Lower lobe of right lung (tissue), 2 donors: ENCODE measurements at regions not wholly inside any gene's neighbourhood (a gene's known extent, or its start where the extent isn't known, plus 50 kb on each side); places are given as distances from the start of the nearest gene placed in this dataset.

Source experiments
- ATAC-seq, 2 donors: fragments of 200-7000 bp; cut with Tn5 transposase; one replicate each; pipeline ENCODE4 v1.9.1; 2020 to 2022; ENCODE audit warnings: mild to moderate bottlenecking in 2 of 2, moderate library complexity in 2 of 2
- DNase-seq: peaks from one replicate; pipeline ENCODE4 v3.0.0-alpha.2; 2020
- H3K27ac ChIP-seq: fragments of 200-600 bp; one replicate; pipeline ENCODE4 v1.8.0; 2022
- H3K27me3 ChIP-seq: fragments of 200-600 bp; one replicate; pipeline ENCODE4 v1.8.0; 2022; ENCODE audit warnings: low read depth
- H3K36me3 ChIP-seq: fragments of 200-600 bp; one replicate; pipeline ENCODE4 v1.8.0; 2022; ENCODE audit warnings: mild to moderate bottlenecking
- H3K4me1 ChIP-seq: fragments of 200-600 bp; one replicate; pipeline ENCODE4 v1.8.0; 2022
- H3K4me3 ChIP-seq: fragments of 200-600 bp; one replicate; pipeline ENCODE4 v1.8.0; 2022; ENCODE audit warnings: mild to moderate bottlenecking
- H3K9me3 ChIP-seq: fragments of 200-600 bp; one replicate; pipeline ENCODE4 v1.8.0; 2022
- CTCF ChIP-seq: fragments of 200-600 bp; IDR thresholded peaks from one replicate; pipeline ENCODE4 v1.8.0; 2022; ENCODE audit warnings: antibody characterized with exemption, mild to moderate bottlenecking
- intact Hi-C: fragments of 100-400 bp; cut with DNase I; formaldehyde crosslinking; loops from one replicate; pipeline ENCODE4 v1.11.0; 2022
- donor health status: DM: no; HTN: yes; CAD: no; lungs with severe emphysema.

GRCh38 chr2:122758967-122759366, 1003.5 kb downstream of the TSN start:
- no peaks in the 10 kb centered on the region for H3K36me3 ChIP-seq
- H3K27me3 ChIP-seq = no peaks in the 10 kb centered on the region
- ATAC-seq (no peak), DNase-seq (no peak)
- no peaks in the 10 kb centered on the region for H3K4me1 ChIP-seq
- TF ChIP-seq CTCF = no peak
- no peaks in the 10 kb centered on the region for H3K9me3 ChIP-seq
- intact Hi-C loops = no loop called here
- no peak overlapping the region for H3K27ac ChIP-seq
- no peak overlapping the region for H3K4me3 ChIP-seq

GRCh38 chr2:122764014-122764413, 1008.6 kb downstream of the TSN start:
- no peak for DNase-seq
- no peak for TF ChIP-seq CTCF
- Histone ChIP-seq H3K4me1 (no peaks in the 10 kb centered on the region), H3K27me3 (no peaks in the 10 kb centered on the region), H3K27ac (no peak overlapping the region), H3K36me3 (no peaks in the 10 kb centered on the region), H3K4me3 (no peak overlapping the region), H3K9me3 (peaks cover 11% of the 10 kb centered on the region)
- intact Hi-C loops = no loop called here
- ATAC-seq = no peak

- no peak for ATAC-seq
- intact Hi-C loops = no loop called here
- Histone ChIP-seq H3K27ac (no peak overlapping the region), H3K4me1 (no peaks in the 10 kb centered on the region), H3K4me3 (no peak overlapping the region), H3K27me3 (no peaks in the 10 kb centered on the region), H3K9me3 (no peaks in the 10 kb centered on the region), H3K36me3 (no peaks in the 10 kb centered on the region)
- TF ChIP-seq CTCF = no peak
- no peak for DNase-seq
These were observed 1024.8 kb downstream of the TSN start for GRCh38 chr2:122780251-122780650.

GRCh38 chr2:122794100-122794499, 1038.6 kb downstream of the TSN start:
- intact Hi-C loops = no loop called here
- H3K27me3 ChIP-seq = no peaks in the 10 kb centered on the region
- ATAC-seq (no peak), DNase-seq (no peak)
- H3K4me3 ChIP-seq = no peak overlapping the region
- no peak overlapping the region for H3K27ac ChIP-seq
- no peak for TF ChIP-seq CTCF
- H3K4me1 ChIP-seq = no peaks in the 10 kb centered on the region
- no peaks in the 10 kb centered on the region for H3K36me3 ChIP-seq
- H3K9me3 ChIP-seq = no peaks in the 10 kb centered on the region

GRCh38 chr2:122795763-122796162, 1040.3 kb downstream of the TSN start:
- Histone ChIP-seq H3K27ac (no peak overlapping the region), H3K36me3 (no peaks in the 10 kb centered on the region), H3K27me3 (no peaks in the 10 kb centered on the region), H3K4me1 (no peaks in the 10 kb centered on the region), H3K9me3 (no peaks in the 10 kb centered on the region), H3K4me3 (no peak overlapping the region)
- ATAC-seq = no peak
- DNase-seq = no peak
- no peak for TF ChIP-seq CTCF
- intact Hi-C loops = no loop called here

- ATAC-seq (no peak), DNase-seq (no peak)
- no peaks in the 10 kb centered on the region for H3K9me3 ChIP-seq
- TF ChIP-seq CTCF = no peak
- no peaks in the 10 kb centered on the region for H3K27me3 ChIP-seq
- intact Hi-C loops = no loop called here
- H3K36me3 ChIP-seq = no peaks in the 10 kb centered on the region
- no peak overlapping the region for H3K4me3 ChIP-seq
- H3K27ac ChIP-seq = no peak overlapping the region
- no peaks in the 10 kb centered on the region for H3K4me1 ChIP-seq
These were observed 1043.9 kb downstream of the TSN start for GRCh38 chr2:122799391-122799790.
